B cell (primary cell): ENCODE measurements at regions not wholly inside any gene's neighbourhood (a gene's known extent, or its start where the extent isn't known, plus 50 kb on each side); places are given as distances from the start of the nearest gene placed in this dataset.

Source experiments
- ATAC-seq: fragments of 200-7000 bp; cut with Tn5 transposase; one replicate; pipeline ENCODE4 v1.10.0; 2021; ENCODE audit warnings: low read depth, mild to moderate bottlenecking, moderate number of reproducible peaks, moderate library complexity
- CTCF ChIA-PET: fragments of 350-600 bp; sonication (Branson Sonifier 250); formaldehyde crosslinking; loops from one replicate; lab custom pipeline; 2021; ENCODE audit warnings: antibody characterized with exemption, inconsistent platforms; lab: Charles Lee
- POLR2A ChIA-PET: fragments of 350-600 bp; sonication (Branson Sonifier 250); formaldehyde crosslinking; loops from one replicate; lab custom pipeline; 2021; ENCODE audit warnings: antibody characterized with exemption; lab: Charles Lee
- DNase-seq: peaks from one replicate; pipeline ENCODE4 v3.0.0; 2013
- H2AFZ ChIP-seq: 2 replicates; pipeline ENCODE4 v1.6.1; 2012; ENCODE audit warnings: mild to moderate bottlenecking, low read depth, low read length; ENCODE audit not compliant: insufficient read depth, poor library complexity, severe bottlenecking
- H3K27ac ChIP-seq, 2 donors: 1 replicate in 1 of 2; 2 replicates in 1 of 2; pipeline ENCODE4 v1.5.1; 2012 to 2013; ENCODE audit warnings: low read length in 2 of 2, mild to moderate bottlenecking in 2 of 2, moderate library complexity in 1 of 2
- H3K27me3 ChIP-seq, 4 experiments: fragments of 200-600 bp in 1 of 4; sonication (generic) in 1 of 4; replicated peaks in 1 of 4; 1 replicate in 2 of 4; 2 replicates in 2 of 4; pipeline versions ENCODE4 v1.6.1 to v1.7.0; 2013 to 2016; ENCODE audit warnings: low read length in 3 of 4, mild to moderate bottlenecking in 2 of 4, mixed read lengths in 1 of 4, moderate library complexity in 1 of 4; ENCODE audit not compliant: insufficient read depth in 4 of 4, control insufficient read depth in 3 of 4; ENCODE audit errors: control extremely low read depth in 1 of 4
- H3K36me3 ChIP-seq, 2 experiments: replicated peaks in 1 of 2; 1 replicate in 1 of 2; 2 replicates in 1 of 2; pipeline versions ENCODE4 v1.6.1 to v1.7.1; 2013; ENCODE audit warnings: low read length in 1 of 2; ENCODE audit not compliant: insufficient read depth in 2 of 2, control insufficient read depth in 1 of 2; ENCODE audit errors: control extremely low read depth in 1 of 2, extremely low read depth in 1 of 2
- H3K4me1 ChIP-seq, 2 donors: fragments of 200-600 bp in 1 of 2; sonication (generic) in 1 of 2; 1 replicate in 1 of 2; 2 replicates in 1 of 2; pipeline versions ENCODE4 v1.5.1 to v1.6.1; 2013 to 2017; ENCODE audit warnings: low read length in 2 of 2; ENCODE audit not compliant: control insufficient read depth in 2 of 2, insufficient read depth in 2 of 2
- H3K4me2 ChIP-seq: replicated peaks from 2 replicates; pipeline ENCODE3; 2012; ENCODE audit warnings: mild to moderate bottlenecking, low read depth, low read length; ENCODE audit not compliant: poor library complexity, severe bottlenecking
- H3K4me3 ChIP-seq, 5 experiments: fragments of 200-600 bp in 1 of 5; sonication (generic) in 1 of 5; 1 replicate in 3 of 5; 2 replicates in 2 of 5; pipeline versions ENCODE4 v1.5.1 to v1.7.0; 2011 to 2016; ENCODE audit warnings: low read length in 4 of 5, mild to moderate bottlenecking in 4 of 5, low read depth in 2 of 5, control low read depth in 1 of 5, moderate library complexity in 1 of 5; ENCODE audit not compliant: insufficient read depth in 1 of 5; ENCODE audit errors: control extremely low read depth in 1 of 5, extremely low read depth in 1 of 5
- H3K79me2 ChIP-seq: fragments of 200-600 bp; sonication (generic); one replicate; pipeline ENCODE4 v1.6.0; 2016; ENCODE audit warnings: low read length; ENCODE audit not compliant: control insufficient read depth, insufficient read depth
- H3K9ac ChIP-seq: fragments of 200-600 bp; sonication (generic); 2 replicates; pipeline ENCODE4 v1.6.1; 2017; ENCODE audit warnings: mild to moderate bottlenecking, low read length, moderate library complexity
- H3K9me3 ChIP-seq, 3 donors: one replicate each; pipeline versions ENCODE4 v1.6.1 to v1.7.1; 2013; ENCODE audit warnings: low read length in 2 of 3; ENCODE audit not compliant: control insufficient read depth in 2 of 3, insufficient read depth in 1 of 3; ENCODE audit errors: control extremely low read depth in 1 of 3
- H4K20me1 ChIP-seq: 2 replicates; pipeline ENCODE4 v1.6.0; 2012; ENCODE audit warnings: mild to moderate bottlenecking, low read length; ENCODE audit not compliant: insufficient read depth, control insufficient read depth, poor library complexity, severe bottlenecking
- H3K27ac Mint-ChIP-seq: one replicate; pipeline ENCODE4 v1.8.0; 2021; ENCODE audit warnings: mixed read lengths
- H3K27me3 Mint-ChIP-seq: one replicate; pipeline ENCODE4 v1.8.0; 2021; ENCODE audit warnings: mixed read lengths
- H3K4me1 Mint-ChIP-seq: one replicate; pipeline ENCODE4 v1.8.0; 2021; ENCODE audit warnings: mixed read lengths
- H3K4me3 Mint-ChIP-seq: one replicate; pipeline ENCODE4 v1.8.0; 2021; ENCODE audit warnings: mixed read lengths
- H3K9me3 Mint-ChIP-seq: one replicate; pipeline ENCODE4 v1.8.0; 2022; ENCODE audit warnings: mixed read lengths; ENCODE audit not compliant: insufficient read depth
- EZH2 ChIP-seq: IDR thresholded peaks from 2 replicates; pipeline ENCODE4 v1.6.1; 2012; ENCODE audit warnings: borderline replicate concordance, low read depth, mild to moderate bottlenecking, moderate library complexity, low read length; ENCODE audit not compliant: insufficient read depth, poor library complexity, severe bottlenecking
- WGBS: methylation state at CpG from one replicate; pipeline ENCODE4 v1.1.5; 2013; ENCODE audit warnings: missing lambda C conversion rate; ENCODE audit not compliant: insufficient coverage; 5-methylcytosine and 5-hydroxymethylcytosine counted together
- intact Hi-C: fragments of 100-400 bp; cut with micrococcal nuclease; formaldehyde crosslinking; loops from one replicate; pipeline ENCODE4 v1.10.0; 2022
- TF ChIP-seq, protein P1 (sequence below): fragments of 200-600 bp; IDR thresholded peaks from one replicate; pipeline ENCODE4 v1.8.0; 2022; ENCODE audit warnings: antibody characterized with exemption, mild to moderate bottlenecking

DNA sequence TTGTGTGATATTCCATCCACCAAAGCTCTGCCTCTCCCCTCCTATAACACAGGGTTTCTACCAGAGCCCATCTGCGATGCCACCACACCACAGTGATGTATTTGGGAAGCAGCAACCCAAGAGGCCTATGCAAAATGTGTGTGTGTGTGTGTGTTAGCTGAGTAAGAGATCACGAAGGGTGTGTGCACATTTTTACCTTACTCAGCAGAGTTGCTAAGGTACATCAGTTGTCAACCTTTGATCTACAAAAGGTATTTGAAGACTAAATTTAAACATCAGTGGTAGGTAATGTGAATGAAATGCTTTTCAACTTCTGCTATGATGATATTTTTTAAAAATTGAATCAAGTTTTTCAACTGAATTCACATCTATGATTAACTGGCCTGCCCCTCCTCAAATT, 227.6 kb downstream of the FBXO15 start:
- H3K4me1 ChIP-seq, result no peaks in the 10 kb centered on the region
- H3K9ac ChIP-seq, result no peak overlapping the region
- no peak overlapping the region for H3K4me2 ChIP-seq
- Mint-ChIP-seq H3K27me3 (peaks cover 22% of the 10 kb centered on the region), H3K9me3 (no peaks in the 10 kb centered on the region), H3K27ac (no peak overlapping the region), H3K4me1 (no peaks in the 10 kb centered on the region), H3K4me3 (no peak overlapping the region)
- intact Hi-C loops, result no loop called here
- no peak for TF ChIP-seq EZH2
- TF ChIP-seq, protein P1, sequence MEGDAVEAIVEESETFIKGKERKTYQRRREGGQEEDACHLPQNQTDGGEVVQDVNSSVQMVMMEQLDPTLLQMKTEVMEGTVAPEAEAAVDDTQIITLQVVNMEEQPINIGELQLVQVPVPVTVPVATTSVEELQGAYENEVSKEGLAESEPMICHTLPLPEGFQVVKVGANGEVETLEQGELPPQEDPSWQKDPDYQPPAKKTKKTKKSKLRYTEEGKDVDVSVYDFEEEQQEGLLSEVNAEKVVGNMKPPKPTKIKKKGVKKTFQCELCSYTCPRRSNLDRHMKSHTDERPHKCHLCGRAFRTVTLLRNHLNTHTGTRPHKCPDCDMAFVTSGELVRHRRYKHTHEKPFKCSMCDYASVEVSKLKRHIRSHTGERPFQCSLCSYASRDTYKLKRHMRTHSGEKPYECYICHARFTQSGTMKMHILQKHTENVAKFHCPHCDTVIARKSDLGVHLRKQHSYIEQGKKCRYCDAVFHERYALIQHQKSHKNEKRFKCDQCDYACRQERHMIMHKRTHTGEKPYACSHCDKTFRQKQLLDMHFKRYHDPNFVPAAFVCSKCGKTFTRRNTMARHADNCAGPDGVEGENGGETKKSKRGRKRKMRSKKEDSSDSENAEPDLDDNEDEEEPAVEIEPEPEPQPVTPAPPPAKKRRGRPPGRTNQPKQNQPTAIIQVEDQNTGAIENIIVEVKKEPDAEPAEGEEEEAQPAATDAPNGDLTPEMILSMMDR, result no peak
- no peak overlapping the region for H3K4me3 ChIP-seq
- WGBS, result no CpG with 5 or more reads among the region's 2 CpGs
- CTCF ChIA-PET, result no interaction called here
- no peaks in the 10 kb centered on the region for H4K20me1 ChIP-seq
- DNase-seq, result no peak
- POLR2A ChIA-PET, result interaction anchor here (0.5 kb wide), 1 partner anchor 12 kb away, joined by 3 read pairs; no protein-coding TSS in a partner anchor
- H3K27me3 ChIP-seq, result no peaks in the 10 kb centered on the region
- no peaks in the 10 kb centered on the region for H3K9me3 ChIP-seq
- no peak overlapping the region for H2AFZ ChIP-seq
- H3K36me3 ChIP-seq, result no peaks in the 10 kb centered on the region
- H3K27ac ChIP-seq, result no peak overlapping the region
- H3K79me2 ChIP-seq, result no peaks in the 10 kb centered on the region
- no peak for ATAC-seq

DNA sequence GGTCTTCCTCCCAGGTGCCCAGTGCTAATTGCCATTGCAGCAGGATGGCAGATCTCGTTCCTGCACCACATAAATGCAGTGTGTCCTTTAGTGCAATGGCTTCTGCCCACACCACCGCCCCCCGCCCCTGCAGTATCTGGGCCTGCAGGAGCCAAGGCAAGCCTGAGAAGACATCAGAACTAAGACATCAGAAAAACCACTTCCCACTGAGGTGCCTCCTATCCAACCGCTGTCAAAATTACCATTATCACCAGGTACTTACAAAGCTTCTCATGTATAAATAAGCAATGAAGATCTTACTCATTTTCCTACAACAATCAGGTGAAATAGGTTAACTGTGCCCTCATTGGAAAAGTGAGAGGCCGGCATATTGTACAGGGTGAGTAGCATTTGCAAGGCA, 228.8 kb downstream of the FBXO15 start:
- no peak overlapping the region for H3K4me3 Mint-ChIP-seq
- Histone ChIP-seq H3K4me2 (no peak overlapping the region), H3K9ac (no peak overlapping the region), H3K36me3 (no peaks in the 10 kb centered on the region), H3K79me2 (no peaks in the 10 kb centered on the region), H3K9me3 (no peaks in the 10 kb centered on the region), H4K20me1 (no peaks in the 10 kb centered on the region), H3K4me3 (no peak overlapping the region), H3K27me3 (no peaks in the 10 kb centered on the region), H3K27ac (no peak overlapping the region), H3K4me1 (no peaks in the 10 kb centered on the region), H2AFZ (no peak overlapping the region)
- 84% methylated on average over 4 of the region's 5 CpGs for WGBS
- no peak for DNase-seq
- no peaks in the 10 kb centered on the region for H3K4me1 Mint-ChIP-seq
- ChIA-PET CTCF (no interaction called here), POLR2A (no interaction called here)
- no peak for ATAC-seq
- H3K9me3 Mint-ChIP-seq, result no peaks in the 10 kb centered on the region
- intact Hi-C loops, result no loop called here
- TF ChIP-seq, protein P1, result no peak
- no peak for TF ChIP-seq EZH2
- peaks cover 21% of the 10 kb centered on the region for H3K27me3 Mint-ChIP-seq
- H3K27ac Mint-ChIP-seq, result no peak overlapping the region
